H1 (cell line): ENCODE measurements at regions not wholly inside any gene's neighbourhood (a gene's known extent, or its start where the extent isn't known, plus 50 kb on each side); places are given as distances from the start of the nearest gene placed in this dataset.

Experiments used
- CTCF ChIA-PET: fragments of 300-600 bp; sonication (Branson Sonifier 250); formaldehyde crosslinking; loops from one replicate; lab custom pipeline; 2021; ENCODE audit not compliant: partially characterized antibody; lab: Charles Lee
- POLR2A ChIA-PET: fragments of 300-600 bp; sonication (Branson Sonifier 250); formaldehyde crosslinking; loops from one replicate; lab custom pipeline; 2021; ENCODE audit warnings: inconsistent platforms; ENCODE audit not compliant: partially characterized antibody; lab: Charles Lee
- DNase-seq, 2 experiments: peaks; one replicate each; pipeline versions ENCODE4 v3.0.0 to v3.0.0-alpha.2; 2010 to 2022; ENCODE audit warnings: low spot score in 2 of 2, low read depth in 1 of 2, mixed read lengths in 1 of 2
- FAIRE-seq: peaks from 2 replicates; lab custom pipeline; 2011; peaks lifted over from hg19 to GRCh38; lab: Jason Lieb, UNC
- H2AFZ ChIP-seq: 2 replicates; pipeline ENCODE4 v1.8.1; 2012; ENCODE audit warnings: low read length, inconsistent platforms
- H2AK5ac ChIP-seq: 2 replicates; pipeline ENCODE4 v1.6.1; 2013; ENCODE audit warnings: low read depth, low read length
- H2BK120ac ChIP-seq: replicated peaks from 2 replicates; pipeline ENCODE3; 2013; ENCODE audit warnings: low read depth, low read length, inconsistent platforms
- H2BK12ac ChIP-seq: 2 replicates; pipeline ENCODE4 v1.6.1; 2013; ENCODE audit warnings: low read depth, low read length
- H2BK15ac ChIP-seq: 2 replicates; pipeline ENCODE4 v1.6.1; 2013; ENCODE audit warnings: low read length
- H2BK20ac ChIP-seq: 2 replicates; pipeline ENCODE4 v1.6.1; 2013; ENCODE audit warnings: low read length
- H2BK5ac ChIP-seq: 2 replicates; pipeline ENCODE4 v1.6.1; 2013; ENCODE audit warnings: low read depth, low read length
- H3K14ac ChIP-seq: 2 replicates; pipeline ENCODE4 v1.6.1; 2013; ENCODE audit warnings: inconsistent platforms; ENCODE audit not compliant: insufficient read length
- H3K18ac ChIP-seq: 2 replicates; pipeline ENCODE4 v1.6.1; 2013; ENCODE audit warnings: low read length; ENCODE audit errors: extremely low read depth
- H3K23ac ChIP-seq: 2 replicates; pipeline ENCODE4 v1.6.1; 2013; ENCODE audit warnings: inconsistent platforms; ENCODE audit not compliant: insufficient read length
- H3K23me2 ChIP-seq: 2 replicates; pipeline ENCODE4 v1.6.1; 2013; ENCODE audit warnings: low read depth, low read length
- H3K27ac ChIP-seq: 2 replicates; pipeline ENCODE4 v1.6.1; 2011; ENCODE audit warnings: low read depth, low read length, inconsistent platforms
- H3K27me3 ChIP-seq, 4 experiments: replicated peaks in 1 of 4; 1 replicate in 1 of 4; 2 replicates in 3 of 4; pipeline versions ENCODE4 v1.6.1 to v1.8.1; 2011 to 2013; ENCODE audit warnings: low read length in 3 of 4, mild to moderate bottlenecking in 3 of 4, inconsistent platforms in 2 of 4, mixed read lengths in 2 of 4, moderate library complexity in 1 of 4; ENCODE audit not compliant: control insufficient read depth in 3 of 4, insufficient read depth in 3 of 4; ENCODE audit errors: extremely low read depth in 1 of 4
- H3K36me3 ChIP-seq, 4 experiments: 2 replicates each; pipeline versions ENCODE4 v1.6.1 to v1.8.1; 2011 to 2013; ENCODE audit warnings: mild to moderate bottlenecking in 4 of 4, low read length in 3 of 4, moderate library complexity in 2 of 4, control low read depth in 1 of 4, inconsistent platforms in 1 of 4; ENCODE audit not compliant: insufficient read depth in 4 of 4, control insufficient read depth in 2 of 4
- H3K4ac ChIP-seq: replicated peaks from 2 replicates; pipeline ENCODE3; 2013; ENCODE audit warnings: low read length, low read depth, mixed read lengths, inconsistent platforms; ENCODE audit not compliant: insufficient read length
- H3K4me1 ChIP-seq, 4 experiments: replicated peaks in 1 of 4; 1 replicate in 1 of 4; 2 replicates in 3 of 4; pipeline versions ENCODE4 v1.6.1 to v1.8.1; 2011 to 2013; ENCODE audit warnings: low read length in 3 of 4, inconsistent platforms in 2 of 4, mixed read lengths in 1 of 4; ENCODE audit not compliant: insufficient read depth in 4 of 4, control insufficient read depth in 3 of 4
- H3K4me2 ChIP-seq, 2 experiments: 2 replicates each; pipeline versions ENCODE4 v1.6.1 to v1.8.1; 2011 to 2013; ENCODE audit warnings: low read depth in 2 of 2, low read length in 2 of 2, control low read depth in 1 of 2, inconsistent platforms in 1 of 2, mild to moderate bottlenecking in 1 of 2; ENCODE audit not compliant: insufficient read depth in 1 of 2
- H3K4me3 ChIP-seq, 4 experiments: fragments of 200-600, 300-600 bp in 1 of 4; sonication (generic), shearing (Covaris generic), sonication (Bioruptor Twin) in 1 of 4; 2 replicates each; pipeline versions ENCODE4 v1.5.1 to v1.8.1; 2011 to 2016; ENCODE audit warnings: low read length in 4 of 4, low read depth in 3 of 4, control low read depth in 2 of 4, inconsistent platforms in 2 of 4, mild to moderate bottlenecking in 2 of 4, mixed read lengths in 1 of 4, moderate library complexity in 1 of 4; ENCODE audit not compliant: insufficient read depth in 2 of 4; ENCODE audit errors: extremely low read depth in 1 of 4
- H3K56ac ChIP-seq: replicated peaks from 2 replicates; pipeline ENCODE3; 2013; ENCODE audit warnings: low read depth, mild to moderate bottlenecking, mixed read lengths, low read length, inconsistent platforms; ENCODE audit not compliant: insufficient read length
- H3K79me1 ChIP-seq: 2 replicates; pipeline ENCODE4 v1.6.1; 2013; ENCODE audit warnings: low read depth, low read length, control low read depth
- H3K79me2 ChIP-seq, 2 experiments: 2 replicates each; pipeline versions ENCODE4 v1.6.1 to v1.8.1; 2012 to 2013; ENCODE audit warnings: low read length in 2 of 2, mild to moderate bottlenecking in 2 of 2, inconsistent platforms in 1 of 2; ENCODE audit not compliant: insufficient read depth in 2 of 2, control insufficient read depth in 1 of 2
- H3K9ac ChIP-seq, 4 experiments: replicated peaks in 1 of 4; 1 replicate in 1 of 4; 2 replicates in 3 of 4; pipeline versions ENCODE4 v1.6.1 to v1.8.1; 2011 to 2013; ENCODE audit warnings: low read depth in 3 of 4, low read length in 3 of 4, control low read depth in 2 of 4, mild to moderate bottlenecking in 2 of 4, moderate library complexity in 2 of 4, inconsistent platforms in 1 of 4; ENCODE audit errors: extremely low read depth in 1 of 4
- H3K9me3 ChIP-seq, 2 experiments: 2 replicates each; pipeline versions ENCODE4 v1.6.1 to v1.8.1; 2012 to 2013; ENCODE audit warnings: mild to moderate bottlenecking in 2 of 2, moderate library complexity in 2 of 2, control low read depth in 1 of 2, inconsistent platforms in 1 of 2, low read depth in 1 of 2, low read length in 1 of 2, mixed read lengths in 1 of 2; ENCODE audit not compliant: insufficient read depth in 2 of 2
- H4K20me1 ChIP-seq, 2 experiments: replicated peaks in 1 of 2; 2 replicates each; pipeline versions ENCODE3 to v1.8.1; 2011 to 2013; ENCODE audit warnings: inconsistent platforms in 2 of 2, low read length in 2 of 2, mild to moderate bottlenecking in 1 of 2; ENCODE audit not compliant: insufficient read depth in 2 of 2, control insufficient read depth in 1 of 2
- H4K5ac ChIP-seq: 2 replicates; pipeline ENCODE4 v1.6.1; 2013; ENCODE audit warnings: low read length, low read depth, mixed read lengths, inconsistent platforms; ENCODE audit not compliant: insufficient read length
- H4K8ac ChIP-seq: 2 replicates; pipeline ENCODE4 v1.8.0; 2013; ENCODE audit warnings: mild to moderate bottlenecking, moderate library complexity, low read length, inconsistent platforms; ENCODE audit not compliant: insufficient read depth; ENCODE audit errors: extremely low read depth
- H4K91ac ChIP-seq: replicated peaks from 2 replicates; pipeline ENCODE3; 2013; ENCODE audit warnings: low read length, mixed read lengths, inconsistent platforms; ENCODE audit not compliant: insufficient read length
- ASH2L ChIP-seq: fragments of 200-600, 300-600 bp; sonication (generic); IDR thresholded peaks from one replicate; pipeline ENCODE4 v1.7.1; 2017; ENCODE audit warnings: low read length
- CEBPB ChIP-seq: IDR thresholded peaks from 2 replicates; pipeline ENCODE4 v1.6.1; 2012; ENCODE audit warnings: low read depth, low read length
- EGR1 ChIP-seq: IDR thresholded peaks from 2 replicates; pipeline ENCODE4 v1.6.1; 2011; ENCODE audit warnings: low read depth, low read length, borderline replicate concordance
- GABPA ChIP-seq: IDR thresholded peaks from 2 replicates; pipeline ENCODE4 v1.6.1; 2011; ENCODE audit warnings: mild to moderate bottlenecking, low read length, moderate library complexity, borderline replicate concordance; ENCODE audit not compliant: insufficient read depth
- HDAC2 ChIP-seq, 2 experiments: fragments of 300-600 bp in 1 of 2; sonication (generic) in 1 of 2; IDR thresholded peaks; 2 replicates each; pipeline ENCODE4 v1.6.1; 2011 to 2012; ENCODE audit warnings: low read depth in 2 of 2, low read length in 2 of 2, mild to moderate bottlenecking in 2 of 2, moderate library complexity in 2 of 2, borderline replicate concordance in 1 of 2, inconsistent platforms in 1 of 2
- POLR2A ChIP-seq, 2 experiments: IDR thresholded peaks; 1 replicate in 1 of 2; 2 replicates in 1 of 2; pipeline ENCODE4 v1.6.1; 2011; ENCODE audit warnings: low read depth in 2 of 2, low read length in 2 of 2, mild to moderate bottlenecking in 2 of 2; ENCODE audit errors: control extremely low read depth in 1 of 2
- RFX5 ChIP-seq: IDR thresholded peaks from 2 replicates; pipeline ENCODE4 v1.6.1; 2011; ENCODE audit warnings: low read depth, low read length, improper control_type of control experiment, borderline replicate concordance
- TAF7 ChIP-seq: optimal IDR thresholded peaks from 2 replicates; pipeline ENCODE3; 2011; ENCODE audit warnings: low read depth, mild to moderate bottlenecking, inconsistent platforms, low read length, moderate library complexity, borderline replicate concordance
- TCF12 ChIP-seq: IDR thresholded peaks from 2 replicates; pipeline ENCODE4 v1.6.1; 2011; ENCODE audit warnings: low read depth, mild to moderate bottlenecking, low read length
- TEAD4 ChIP-seq: IDR thresholded peaks from 2 replicates; pipeline ENCODE4 v1.6.1; 2012; ENCODE audit warnings: low read depth, low read length, inconsistent platforms, mixed read lengths
- whole genome bisulfite sequencing, 2 experiments: shearing (Covaris generic) in 1 of 2; methylation state at CpG; one replicate each; pipeline versions ENCODE4 v1.1.6 to v1.1.7; 2013 to 2015; ENCODE audit warnings: low lambda C conversion rate in 2 of 2, mixed read lengths in 2 of 2, inconsistent platforms in 1 of 2, low coverage in 1 of 2, missing lambda C conversion rate in 1 of 2; ENCODE audit not compliant: insufficient replicate concordance in 2 of 2, insufficient coverage in 1 of 2, insufficient read length in 1 of 2; ENCODE audit errors: extremely low coverage in 1 of 2, missing lambda C conversion rate in 1 of 2; 5-methylcytosine and 5-hydroxymethylcytosine counted together

DNA sequence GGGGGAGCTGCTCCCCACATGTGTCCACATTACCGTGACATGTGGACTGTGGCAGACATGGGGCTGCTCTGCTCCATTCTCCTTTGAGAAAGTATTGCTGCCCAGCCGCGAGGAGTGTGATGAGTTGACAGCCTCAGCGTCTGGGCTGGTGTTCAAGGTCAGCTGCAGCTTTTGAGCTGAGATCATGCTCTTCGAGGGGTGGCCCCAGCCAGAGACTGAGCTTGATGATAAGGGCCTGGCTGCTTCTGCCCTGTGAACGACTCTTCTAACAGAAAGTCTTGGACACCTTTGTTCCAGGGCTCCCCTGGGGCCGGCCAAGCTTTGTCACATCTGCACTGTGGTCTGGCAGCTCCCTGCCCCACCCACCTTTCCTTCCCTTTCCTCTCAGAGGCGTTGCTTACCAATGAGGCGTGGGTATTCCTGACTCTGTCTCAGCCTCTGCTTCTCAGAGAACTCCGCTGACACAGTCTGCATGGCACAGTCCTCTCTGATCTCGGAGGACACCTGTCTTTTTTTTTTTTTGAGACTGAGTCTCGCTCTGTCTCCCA, 86.6 kb downstream of the CHRD start:
- H3K4me1 ChIP-seq, result peaks cover 0 to 3% (median 2%) of the 10 kb centered on the region in 4 experiments; a peak in 6 of 7 replicates
- H2BK5ac ChIP-seq, result no peak overlapping the region
- CTCF ChIA-PET, result interaction anchor here (0.6 to 6.4 kb wide), 31 partner anchors 9 to 312 kb away, joined by 3 to 150 read pairs (median 8); partner anchors contain the start of gene CHRD
- H2BK120ac ChIP-seq, result no peak overlapping the region
- TF ChIP-seq CEBPB, result no peak
- TF ChIP-seq EGR1, result no peak
- no peak for TF ChIP-seq TEAD4
- TF ChIP-seq ASH2L, result no peak
- TF ChIP-seq TCF12, result no peak
- no peak for TF ChIP-seq POLR2A (IDR thresholded peaks at IDR 0.05; ENCODE audit: control extremely low read depth in 1 of 2, low read depth in 2 of 2, low read length in 2 of 2)
- TF ChIP-seq TAF7, result no peak
- TF ChIP-seq HDAC2 (IDR thresholded peaks at IDR 0.05; ENCODE audit: borderline replicate concordance in 1 of 2, low read depth in 2 of 2, low read length in 2 of 2), result no peak
- no peak for TF ChIP-seq RFX5
- TF ChIP-seq GABPA, result no peak
- TF ChIP-seq, all 59 proteins: peak for 0
- Histone ChIP-seq H2BK15ac (no peak overlapping the region), H2BK20ac (no peak overlapping the region), H4K8ac (no peak overlapping the region), H3K23me2 (no peaks in the 10 kb centered on the region), H3K27me3 (no peaks in the 10 kb centered on the region), H4K5ac (no peak overlapping the region), H3K27ac (no peak overlapping the region), H3K4ac (no peak overlapping the region), H3K56ac (no peak overlapping the region), H3K79me1 (no peaks in the 10 kb centered on the region), H4K91ac (no peak overlapping the region), H2AK5ac (no peak overlapping the region), H3K23ac (no peak overlapping the region), H3K4me3 (no peak overlapping the region), H3K18ac (no peak overlapping the region), H4K20me1 (no peaks in the 10 kb centered on the region), H2AFZ (no peak overlapping the region), H3K14ac (no peak overlapping the region), H3K79me2 (no peaks in the 10 kb centered on the region), H2BK12ac (no peak overlapping the region), H3K4me2 (no peak overlapping the region), H3K9me3 (no peaks in the 10 kb centered on the region), H3K36me3 (no peaks in the 10 kb centered on the region), H3K9ac (no peak overlapping the region)
- POLR2A ChIA-PET, result interaction anchor here (0.7 kb wide), 1 partner anchor 329 kb away, joined by 3 read pairs; no protein-coding TSS in a partner anchor
- 78% methylated on average over 11 of the region's 12 CpGs; no CpG with 5 or more reads in 1 of the 2 experiments for WGBS, 2 experiments
- DNase-seq (no peak), FAIRE-seq (no peak)
